ENCODE measurements at regions not wholly inside any gene's neighbourhood (a gene's known extent, or its start where the extent isn't known, plus 50 kb on each side); places are given as distances from the start of the nearest gene placed in this dataset.

GRCh38 chr2:106720026-106720425, 165.9 kb downstream of the ST6GAL2 start:
- DNase-seq: no peak

- no peak for DNase-seq
Measured at GRCh38 chr2:106724301-106724794, 161.6 kb downstream of the ST6GAL2 start.

DNA sequence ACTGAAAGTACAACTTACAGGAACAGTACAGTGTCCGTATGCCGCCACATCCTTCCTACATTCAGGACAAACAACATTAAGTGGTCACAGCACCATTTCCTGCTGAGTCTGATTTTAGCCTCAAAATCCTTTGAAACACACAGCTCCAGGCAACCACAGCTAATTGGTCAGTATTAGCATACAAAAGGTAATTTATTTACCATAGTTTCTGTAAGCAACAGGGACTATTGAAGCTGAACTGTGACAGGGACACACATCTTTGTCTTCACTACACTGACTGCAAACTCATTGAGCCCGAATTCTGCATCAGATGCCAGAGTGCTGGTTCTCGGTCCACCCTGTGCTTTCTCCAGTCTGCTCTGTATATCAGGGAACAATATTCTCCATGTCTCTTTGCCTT, 151.8 kb downstream of the ST6GAL2 start:
- no peak for DNase-seq

DNA sequence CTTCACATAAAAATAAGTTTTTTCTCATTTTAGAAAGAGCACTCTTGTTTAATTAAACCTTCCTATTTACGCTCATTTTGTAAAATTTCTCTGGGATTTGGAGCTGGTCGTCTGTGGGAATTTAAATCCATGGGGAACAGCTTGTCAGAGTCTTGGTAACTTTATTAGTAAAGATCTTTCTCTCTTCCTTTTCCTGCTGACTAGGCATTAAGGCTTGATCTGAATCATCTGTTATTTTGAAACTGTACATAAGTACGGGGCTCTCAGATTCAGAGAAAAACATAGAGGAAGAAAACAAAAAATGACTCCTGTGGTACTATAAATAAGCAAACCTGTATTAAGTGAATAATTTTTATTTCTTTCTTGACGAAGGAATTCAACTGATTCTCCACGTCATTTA, 150.2 kb downstream of the ST6GAL2 start:
- DNase-seq: no peak

DNA sequence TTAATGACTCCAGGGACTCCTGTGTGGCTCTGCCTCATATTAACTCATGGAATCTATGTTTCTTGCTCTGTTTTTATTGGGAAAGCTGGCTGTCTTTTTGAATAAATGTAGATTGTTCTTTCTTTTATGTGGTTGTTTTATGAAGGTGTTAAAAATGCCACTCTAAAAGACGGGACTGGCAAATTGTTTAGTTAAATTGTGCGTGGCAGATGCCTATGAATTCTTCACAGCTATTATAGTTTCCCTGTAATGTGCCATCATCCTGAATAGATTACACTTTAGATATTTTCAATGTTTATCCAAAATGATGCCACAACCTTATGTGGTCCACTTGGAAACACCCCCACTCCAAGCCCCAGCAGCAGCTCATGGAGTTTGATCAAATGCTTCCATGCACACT, 149.7 kb downstream of the ST6GAL2 start:
- DNase-seq: no peak

GRCh38 chr2:106745468-106745867, 140.5 kb downstream of the ST6GAL2 start:
- DNase-seq: no peak

GRCh38 chr2:106749823-106750222, 136.1 kb downstream of the ST6GAL2 start:
- DNase-seq: no peak
